Type B pancreatic cell (in vitro differentiated cells): ENCODE measurements at regions not wholly inside any gene's neighbourhood (a gene's known extent, or its start where the extent isn't known, plus 50 kb on each side); places are given as distances from the start of the nearest gene placed in this dataset.
"Not testable (repeated sequence)": the region's sequence is repeated elsewhere in the genome, so short reads cannot be mapped to it uniquely, and the experiment has no call there.

Source experiments
- DNase-seq: peaks from one replicate; pipeline ENCODE4 v3.0.0; 2021; ENCODE audit warnings: mixed read lengths; ENCODE audit not compliant: unreplicated experiment; ENCODE audit errors: extremely low spot score
- H3K27ac Mint-ChIP-seq: 2 replicates; pipeline ENCODE4 v1.8.0; 2021; ENCODE audit warnings: mild to moderate bottlenecking, mixed read lengths
- H3K27me3 Mint-ChIP-seq: 2 replicates; pipeline ENCODE4 v1.8.0; 2021; ENCODE audit warnings: mixed read lengths
- H3K36me3 Mint-ChIP-seq: 2 replicates; pipeline ENCODE4 v1.8.0; 2021; ENCODE audit warnings: mixed read lengths
- H3K4me1 Mint-ChIP-seq: one replicate; pipeline ENCODE4 v1.8.0; 2021; ENCODE audit warnings: mixed read lengths; ENCODE audit not compliant: unreplicated experiment
- H3K4me3 Mint-ChIP-seq: 2 replicates; pipeline ENCODE4 v1.8.0; 2021; ENCODE audit warnings: mild to moderate bottlenecking, mixed read lengths
- H3K9me3 Mint-ChIP-seq: 2 replicates; pipeline ENCODE4 v1.8.0; 2021; ENCODE audit warnings: mixed read lengths
- TF ChIP-seq, protein P1 (sequence below): fragments of 200-600 bp; sonication (generic); conservative IDR thresholded peaks from 2 replicates; pipeline ENCODE4 v1.5.0; 2021; ENCODE audit warnings: antibody characterized with exemption, mild to moderate bottlenecking

DNA sequence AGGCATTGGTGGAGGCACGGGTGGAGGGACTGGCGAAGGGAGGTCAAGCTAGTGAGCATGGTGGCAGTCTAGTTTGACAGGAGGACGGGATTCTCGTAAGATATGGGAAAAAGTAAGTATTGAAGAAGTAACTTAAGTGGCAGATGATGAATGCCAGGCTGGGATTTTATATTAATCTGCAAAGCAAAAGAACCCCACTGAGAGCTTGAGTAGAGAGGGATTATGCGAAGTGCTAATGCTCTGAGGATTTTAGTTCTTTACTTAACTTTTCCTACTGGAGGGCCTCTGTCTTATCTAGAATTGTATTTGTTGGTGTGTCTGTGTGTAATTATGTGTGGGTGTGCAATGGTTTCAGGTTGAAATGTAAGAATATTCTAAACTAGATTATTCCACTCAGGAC, 327.9 kb downstream of the FAT4 start:
- Mint-ChIP-seq H3K4me1 (peaks cover 19% of the 10 kb centered on the region), H3K36me3 (no peaks in the 10 kb centered on the region), H3K9me3 (no peaks in the 10 kb centered on the region), H3K4me3 (no peak overlapping the region), H3K27me3 (peaks cover 10% of the 10 kb centered on the region), H3K27ac (no peak overlapping the region)
- DNase-seq, result no peak
- TF ChIP-seq, protein P1, sequence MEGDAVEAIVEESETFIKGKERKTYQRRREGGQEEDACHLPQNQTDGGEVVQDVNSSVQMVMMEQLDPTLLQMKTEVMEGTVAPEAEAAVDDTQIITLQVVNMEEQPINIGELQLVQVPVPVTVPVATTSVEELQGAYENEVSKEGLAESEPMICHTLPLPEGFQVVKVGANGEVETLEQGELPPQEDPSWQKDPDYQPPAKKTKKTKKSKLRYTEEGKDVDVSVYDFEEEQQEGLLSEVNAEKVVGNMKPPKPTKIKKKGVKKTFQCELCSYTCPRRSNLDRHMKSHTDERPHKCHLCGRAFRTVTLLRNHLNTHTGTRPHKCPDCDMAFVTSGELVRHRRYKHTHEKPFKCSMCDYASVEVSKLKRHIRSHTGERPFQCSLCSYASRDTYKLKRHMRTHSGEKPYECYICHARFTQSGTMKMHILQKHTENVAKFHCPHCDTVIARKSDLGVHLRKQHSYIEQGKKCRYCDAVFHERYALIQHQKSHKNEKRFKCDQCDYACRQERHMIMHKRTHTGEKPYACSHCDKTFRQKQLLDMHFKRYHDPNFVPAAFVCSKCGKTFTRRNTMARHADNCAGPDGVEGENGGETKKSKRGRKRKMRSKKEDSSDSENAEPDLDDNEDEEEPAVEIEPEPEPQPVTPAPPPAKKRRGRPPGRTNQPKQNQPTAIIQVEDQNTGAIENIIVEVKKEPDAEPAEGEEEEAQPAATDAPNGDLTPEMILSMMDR, result no peak

GRCh38 chr4:125649452-125649851, 334.7 kb downstream of the FAT4 start:
- no peaks in the 10 kb centered on the region for H3K4me1 Mint-ChIP-seq
- DNase-seq, result no peak
- H3K36me3 Mint-ChIP-seq, result no peaks in the 10 kb centered on the region
- H3K4me3 Mint-ChIP-seq, result no peak overlapping the region
- H3K27me3 Mint-ChIP-seq, result no peaks in the 10 kb centered on the region
- H3K27ac Mint-ChIP-seq, result no peak overlapping the region
- TF ChIP-seq, protein P1, result no peak
- no peaks in the 10 kb centered on the region for H3K9me3 Mint-ChIP-seq

DNA sequence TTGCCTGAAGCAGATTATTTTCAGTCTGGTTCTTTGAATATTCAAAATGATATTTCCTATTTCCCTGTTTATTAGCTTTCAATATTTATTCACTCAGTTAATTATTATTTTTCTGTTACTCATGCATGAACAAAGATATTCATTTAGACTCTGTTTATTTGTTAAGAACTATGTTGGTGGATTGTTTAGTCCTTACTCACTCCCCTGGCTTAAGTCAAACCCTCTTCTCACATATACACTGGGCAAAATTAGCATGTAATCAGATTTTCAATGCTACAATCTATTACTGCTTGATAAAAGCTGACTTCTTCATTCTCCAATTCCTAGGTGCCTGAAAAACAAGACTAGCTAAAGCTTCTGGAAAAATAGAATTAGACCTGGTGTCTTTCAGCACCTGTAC, 335.8 kb downstream of the FAT4 start:
- Mint-ChIP-seq H3K4me1 (no peaks in the 10 kb centered on the region), H3K36me3 (no peaks in the 10 kb centered on the region), H3K27me3 (no peaks in the 10 kb centered on the region), H3K4me3 (no peak overlapping the region), H3K9me3 (no peaks in the 10 kb centered on the region), H3K27ac (no peak overlapping the region)
- TF ChIP-seq, protein P1, result no peak
- DNase-seq, result no peak

DNA sequence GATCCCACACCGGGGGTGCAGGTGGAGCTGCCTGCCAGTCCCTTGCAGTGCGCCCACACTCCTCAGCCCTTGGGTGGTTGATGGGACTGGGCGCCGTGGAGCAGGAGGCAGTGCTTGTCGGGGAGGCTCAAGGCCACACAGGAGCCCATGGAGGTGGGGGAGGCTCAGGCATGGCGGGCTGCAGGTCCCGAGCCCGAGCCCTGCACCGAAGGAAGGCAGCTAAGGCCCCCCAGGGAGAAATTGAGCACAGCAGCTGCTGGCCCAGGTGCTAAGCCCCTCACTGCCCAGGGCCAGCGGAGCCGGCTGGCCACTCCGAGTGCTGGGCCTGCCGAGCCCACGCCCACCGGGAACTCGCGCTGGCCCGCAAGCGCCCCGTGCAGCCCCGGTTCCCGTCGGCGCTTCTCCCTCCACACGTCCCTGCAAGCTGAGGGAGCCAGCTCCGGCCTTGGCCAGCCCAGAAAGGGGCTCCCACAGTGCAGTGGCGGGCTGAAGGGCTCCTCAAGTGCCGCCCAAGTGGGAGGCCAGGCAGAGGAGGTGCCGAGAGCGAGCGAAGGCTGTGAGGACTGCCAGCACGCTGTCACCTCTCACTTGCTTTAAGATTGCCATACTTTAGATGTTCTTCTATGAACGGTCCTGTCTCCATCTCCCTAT, 337.1 kb downstream of the FAT4 start:
- not testable (repeated sequence) for DNase-seq, H3K27ac Mint-ChIP-seq, H3K4me1 Mint-ChIP-seq, H3K9me3 Mint-ChIP-seq, H3K27me3 Mint-ChIP-seq, H3K36me3 Mint-ChIP-seq, H3K4me3 Mint-ChIP-seq

DNA sequence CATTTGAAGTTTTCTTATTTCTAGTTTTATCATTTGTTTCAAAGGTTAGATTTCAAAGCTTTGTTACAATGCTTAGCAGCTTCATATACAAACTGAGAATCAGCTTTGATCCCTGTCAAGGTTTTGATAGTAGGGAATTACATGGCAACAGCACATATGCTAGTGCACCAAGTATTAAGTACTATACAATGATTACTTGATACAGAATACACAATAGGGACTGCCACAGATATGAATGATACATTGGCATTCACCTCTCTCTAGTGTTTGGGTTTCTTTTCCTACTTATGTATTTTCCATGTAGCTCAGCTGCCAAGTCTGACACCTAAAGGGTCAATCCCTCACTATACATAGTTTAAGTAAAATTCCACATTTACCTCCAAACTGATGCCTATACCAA, 344.0 kb downstream of the FAT4 start:
- no peaks in the 10 kb centered on the region for H3K36me3 Mint-ChIP-seq

More for the DNA sequence above, 344.0 kb downstream of the FAT4 start:
- Mint-ChIP-seq H3K4me1 (no peaks in the 10 kb centered on the region), H3K9me3 (no peaks in the 10 kb centered on the region), H3K4me3 (no peak overlapping the region), H3K27me3 (no peaks in the 10 kb centered on the region), H3K27ac (no peak overlapping the region)
- DNase-seq, result no peak
- TF ChIP-seq, protein P1, result no peak
